ENCODE measurements at regions not wholly inside any gene's neighbourhood (a gene's known extent, or its start where the extent isn't known, plus 50 kb on each side); places are given as distances from the start of the nearest gene placed in this dataset.

DNA sequence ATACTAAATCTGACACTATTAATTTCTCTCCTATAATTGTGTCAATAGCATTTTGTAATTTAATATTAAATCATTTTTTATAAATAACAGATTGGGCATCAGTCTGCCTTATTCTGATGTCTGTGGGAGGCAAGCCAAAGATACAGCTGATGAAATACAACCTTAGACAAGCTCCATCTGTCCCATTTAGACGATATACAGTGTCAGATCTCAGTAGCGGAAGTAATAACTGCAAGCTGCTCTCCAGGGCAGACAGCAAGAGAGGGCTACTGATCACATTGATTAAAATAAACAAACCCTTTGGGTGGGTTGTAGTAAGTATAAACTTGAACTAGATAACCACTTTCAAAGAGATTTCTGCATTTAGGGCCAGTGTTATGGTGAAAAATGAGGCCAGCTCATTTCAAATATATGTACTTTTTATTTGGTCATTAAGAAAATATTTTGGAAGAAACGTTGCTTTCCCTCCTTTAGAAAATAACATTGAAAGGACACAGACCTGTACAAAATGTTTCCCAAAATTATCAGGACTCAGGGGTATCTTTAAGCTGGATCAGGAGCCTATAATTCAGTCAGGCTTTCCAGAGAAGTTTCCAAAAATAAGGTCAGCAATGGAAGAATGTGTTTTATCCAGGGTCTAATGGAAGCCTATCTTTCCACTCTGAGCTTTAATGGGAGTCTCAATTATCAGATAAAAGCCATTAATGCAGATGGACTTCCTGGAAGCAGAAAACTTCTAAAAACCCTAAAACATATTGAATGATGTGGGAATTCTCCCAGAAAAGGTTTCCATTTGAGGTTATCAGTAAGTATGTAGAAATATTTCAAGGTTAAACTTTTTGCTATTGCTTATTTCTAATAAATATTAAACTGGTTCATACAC, 1028.8 kb upstream of the IGFBP7 start:
- H3K9me3 ChIP-seq: no peaks in the 10 kb centered on the region
- DNase-seq: no peak
- H3K4me1 ChIP-seq (ENCODE audit: low read depth): no peaks in the 10 kb centered on the region
- no peak for ATAC-seq
- no peak overlapping the region for H3K4me3 ChIP-seq
- H3K36me3 ChIP-seq (ENCODE audit: low read depth): no peaks in the 10 kb centered on the region
- intact Hi-C loops (cut with DNase I, micrococcal nuclease): no loop called here
- TF ChIP-seq, protein P1, sequence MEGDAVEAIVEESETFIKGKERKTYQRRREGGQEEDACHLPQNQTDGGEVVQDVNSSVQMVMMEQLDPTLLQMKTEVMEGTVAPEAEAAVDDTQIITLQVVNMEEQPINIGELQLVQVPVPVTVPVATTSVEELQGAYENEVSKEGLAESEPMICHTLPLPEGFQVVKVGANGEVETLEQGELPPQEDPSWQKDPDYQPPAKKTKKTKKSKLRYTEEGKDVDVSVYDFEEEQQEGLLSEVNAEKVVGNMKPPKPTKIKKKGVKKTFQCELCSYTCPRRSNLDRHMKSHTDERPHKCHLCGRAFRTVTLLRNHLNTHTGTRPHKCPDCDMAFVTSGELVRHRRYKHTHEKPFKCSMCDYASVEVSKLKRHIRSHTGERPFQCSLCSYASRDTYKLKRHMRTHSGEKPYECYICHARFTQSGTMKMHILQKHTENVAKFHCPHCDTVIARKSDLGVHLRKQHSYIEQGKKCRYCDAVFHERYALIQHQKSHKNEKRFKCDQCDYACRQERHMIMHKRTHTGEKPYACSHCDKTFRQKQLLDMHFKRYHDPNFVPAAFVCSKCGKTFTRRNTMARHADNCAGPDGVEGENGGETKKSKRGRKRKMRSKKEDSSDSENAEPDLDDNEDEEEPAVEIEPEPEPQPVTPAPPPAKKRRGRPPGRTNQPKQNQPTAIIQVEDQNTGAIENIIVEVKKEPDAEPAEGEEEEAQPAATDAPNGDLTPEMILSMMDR (IDR thresholded peaks at IDR 0.05): no peak

DNA sequence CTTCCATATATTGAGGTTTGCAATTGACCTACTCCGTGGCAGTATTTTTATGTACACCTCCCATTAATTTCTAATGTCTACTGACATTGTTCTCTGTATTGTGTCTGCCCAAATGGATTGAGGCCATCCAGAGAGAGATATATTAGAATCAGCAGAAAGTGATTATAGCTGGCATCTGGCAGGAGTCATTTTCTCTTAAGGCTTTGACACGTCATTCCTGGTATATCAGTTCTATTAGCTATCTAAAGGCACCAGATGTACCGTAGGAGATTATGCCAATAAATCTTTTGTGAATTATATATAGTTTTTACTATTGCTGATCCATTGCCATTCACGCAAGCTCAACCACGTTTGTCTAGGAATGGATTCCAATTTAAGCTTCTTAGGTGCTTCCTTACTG, 1026.4 kb upstream of the IGFBP7 start:
- ATAC-seq: no peak
- Histone ChIP-seq H3K4me3 (no peak overlapping the region), H3K4me1 (ENCODE audit: low read depth) (no peaks in the 10 kb centered on the region), H3K9me3 (no peaks in the 10 kb centered on the region), H3K36me3 (ENCODE audit: low read depth) (no peaks in the 10 kb centered on the region)
- no peak for DNase-seq
- TF ChIP-seq, protein P1 (IDR thresholded peaks at IDR 0.05): no peak
- intact Hi-C loops (cut with DNase I, micrococcal nuclease): no loop called here

DNA sequence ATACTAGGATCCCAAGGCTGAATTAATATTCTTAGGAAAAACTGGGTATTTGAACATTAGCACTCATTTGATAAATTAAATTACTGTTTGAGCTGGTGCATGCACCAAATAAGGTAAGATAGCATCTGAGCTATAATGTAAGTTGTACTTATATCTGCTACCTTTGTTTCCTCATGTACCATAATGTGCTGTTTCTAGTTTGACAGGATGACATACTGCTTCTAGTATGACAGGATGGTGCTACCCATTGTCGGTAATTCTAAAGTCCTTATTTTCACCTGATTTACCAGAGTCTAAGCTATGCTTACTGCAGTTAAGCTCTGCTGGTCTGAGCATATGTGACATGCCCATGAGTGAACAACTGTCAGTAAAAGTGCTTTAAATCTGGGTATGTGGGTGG, 1017.5 kb upstream of the IGFBP7 start:
- no peaks in the 10 kb centered on the region for H3K9me3 ChIP-seq
- TF ChIP-seq, protein P1 (IDR thresholded peaks at IDR 0.05): no peak
- ATAC-seq: no peak

DNA sequence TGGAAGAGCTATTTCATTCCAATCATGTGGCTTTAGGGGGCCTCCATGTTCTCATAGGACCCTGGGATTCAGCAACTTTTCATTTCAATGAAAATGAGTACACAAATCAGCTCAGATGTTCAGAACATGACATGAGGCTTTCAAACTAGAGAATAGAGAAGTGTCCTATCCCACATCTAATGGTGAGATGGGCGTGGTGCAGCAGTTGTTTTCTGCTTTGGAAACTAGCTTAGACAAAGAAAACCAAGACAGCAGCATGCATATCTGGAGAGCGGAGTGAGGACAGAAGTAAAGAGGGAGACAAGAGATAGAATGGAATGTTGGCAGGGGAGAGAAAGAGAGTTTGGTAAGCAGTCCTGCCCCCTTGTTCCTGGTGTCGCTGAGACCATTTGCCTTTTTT, 1009.1 kb upstream of the IGFBP7 start:
- intact Hi-C loops (cut with DNase I, micrococcal nuclease): no loop called here
- Histone ChIP-seq H3K9me3 (no peaks in the 10 kb centered on the region), H3K36me3 (ENCODE audit: low read depth) (no peaks in the 10 kb centered on the region), H3K4me3 (no peak overlapping the region), H3K4me1 (ENCODE audit: low read depth) (no peaks in the 10 kb centered on the region)
- ATAC-seq (no peak), DNase-seq (no peak)
- TF ChIP-seq, protein P1 (IDR thresholded peaks at IDR 0.05): no peak

More for the DNA sequence above, 1017.5 kb upstream of the IGFBP7 start:
- Histone ChIP-seq H3K4me3 (no peak overlapping the region), H3K36me3 (ENCODE audit: low read depth) (no peaks in the 10 kb centered on the region), H3K4me1 (ENCODE audit: low read depth) (no peaks in the 10 kb centered on the region)
- no peak for DNase-seq
- intact Hi-C loops (cut with DNase I, micrococcal nuclease): no loop called here

DNA sequence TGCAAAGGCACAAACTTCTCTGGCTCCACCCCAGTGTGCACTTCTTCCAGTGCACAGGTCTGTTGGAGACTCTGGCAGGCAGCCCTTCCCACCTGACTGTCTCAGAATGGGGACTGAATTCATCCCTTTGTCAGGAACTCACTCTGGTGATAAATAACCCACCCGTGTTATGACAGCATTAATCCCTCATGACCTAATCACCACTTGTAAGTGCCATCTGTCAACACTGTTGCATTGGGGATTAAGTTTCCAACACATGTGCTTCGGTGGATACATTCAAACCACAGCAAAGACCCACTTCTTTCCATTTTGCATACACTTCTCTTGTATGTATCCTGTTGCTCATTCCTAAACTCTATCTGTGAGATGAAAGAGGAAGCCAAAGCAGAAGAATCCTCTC, 1002.9 kb upstream of the IGFBP7 start:
- intact Hi-C loops (cut with DNase I, micrococcal nuclease): no loop called here
- Histone ChIP-seq H3K4me1 (ENCODE audit: low read depth) (no peaks in the 10 kb centered on the region), H3K9me3 (no peaks in the 10 kb centered on the region), H3K4me3 (no peak overlapping the region), H3K36me3 (ENCODE audit: low read depth) (no peaks in the 10 kb centered on the region)
- no peak for DNase-seq
- TF ChIP-seq, protein P1 (IDR thresholded peaks at IDR 0.05): no peak
- no peak for ATAC-seq

All from mucosa of descending colon (tissue), 3 donors.